Liver (tissue), 3 donors: ENCODE measurements at regions not wholly inside any gene's neighbourhood (a gene's known extent, or its start where the extent isn't known, plus 50 kb on each side); places are given as distances from the start of the nearest gene placed in this dataset.

ENCODE experiments used
- EGR1 ChIP-seq, 2 donors: IDR thresholded peaks; 2 replicates each; pipeline ENCODE4 v1.6.1; 2016 to 2018; ENCODE audit warnings: antibody characterized with exemption in 2 of 2, low read depth in 2 of 2
- GABPA ChIP-seq, 2 donors: IDR thresholded peaks in 1 of 2; conservative IDR thresholded peaks in 1 of 2; 2 replicates each; pipeline ENCODE4 v1.6.1; 2016; ENCODE audit warnings: antibody characterized with exemption in 2 of 2, mild to moderate bottlenecking in 1 of 2, moderate library complexity in 1 of 2
- HNF4G ChIP-seq: IDR thresholded peaks from 2 replicates; pipeline ENCODE4 v1.6.1; 2016; ENCODE audit warnings: antibody characterized with exemption
- JUND ChIP-seq, 2 donors: IDR thresholded peaks; 2 replicates each; pipeline ENCODE4 v1.6.1; 2016; ENCODE audit warnings: antibody characterized with exemption in 2 of 2
- NR2F2 ChIP-seq: IDR thresholded peaks from 2 replicates; pipeline ENCODE4 v1.6.1; 2016; ENCODE audit warnings: antibody characterized with exemption
- TAF1 ChIP-seq: conservative IDR thresholded peaks from 2 replicates; pipeline ENCODE4 v1.6.1; 2016; ENCODE audit warnings: antibody characterized with exemption, mild to moderate bottlenecking
- YY1 ChIP-seq: IDR thresholded peaks from 2 replicates; pipeline ENCODE4 v1.6.1; 2016; ENCODE audit warnings: antibody characterized with exemption, mild to moderate bottlenecking
- TF ChIP-seq, protein P1 (sequence below): fragments of 150-350 bp; IDR thresholded peaks from 2 replicates; pipeline ENCODE4 v1.5.1; 2017; ENCODE audit warnings: improper control_type of control experiment, low read depth, low read length; ENCODE audit not compliant: missing input control
- TF ChIP-seq, protein P2 (sequence below): IDR thresholded peaks from 2 replicates; pipeline ENCODE4 v1.6.1; 2016; ENCODE audit warnings: antibody characterized with exemption, mild to moderate bottlenecking
- TF ChIP-seq, protein P3 (sequence below): IDR thresholded peaks from 2 replicates; pipeline ENCODE4 v1.6.1; 2016; ENCODE audit warnings: antibody characterized with exemption
- TF ChIP-seq, protein P4 (sequence below): IDR thresholded peaks from 2 replicates; pipeline ENCODE4 v1.6.1; 2016; ENCODE audit warnings: antibody characterized with exemption
- donor health status: healthy.
- donor health status: healthy.

DNA sequence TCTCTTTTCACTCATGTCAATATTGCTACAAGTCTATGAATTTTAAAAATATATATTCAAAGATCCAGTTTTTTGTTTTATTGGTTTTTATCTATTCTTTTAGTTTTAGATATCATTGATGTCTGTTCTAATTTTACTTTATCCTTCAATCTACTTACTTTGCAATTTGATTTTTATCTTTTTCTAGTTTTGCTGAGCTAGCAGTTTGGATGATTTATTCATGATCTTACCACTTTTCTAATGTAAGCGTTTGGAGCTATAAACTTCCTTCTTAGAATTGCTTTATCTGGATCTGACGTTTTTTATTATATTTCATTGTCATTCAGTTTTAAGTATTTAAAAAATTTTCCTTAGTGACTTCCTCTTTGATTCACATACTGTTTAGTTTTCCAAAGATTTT lies 664.5 kb upstream of the VSTM2A start:
- TF ChIP-seq, protein P1, sequence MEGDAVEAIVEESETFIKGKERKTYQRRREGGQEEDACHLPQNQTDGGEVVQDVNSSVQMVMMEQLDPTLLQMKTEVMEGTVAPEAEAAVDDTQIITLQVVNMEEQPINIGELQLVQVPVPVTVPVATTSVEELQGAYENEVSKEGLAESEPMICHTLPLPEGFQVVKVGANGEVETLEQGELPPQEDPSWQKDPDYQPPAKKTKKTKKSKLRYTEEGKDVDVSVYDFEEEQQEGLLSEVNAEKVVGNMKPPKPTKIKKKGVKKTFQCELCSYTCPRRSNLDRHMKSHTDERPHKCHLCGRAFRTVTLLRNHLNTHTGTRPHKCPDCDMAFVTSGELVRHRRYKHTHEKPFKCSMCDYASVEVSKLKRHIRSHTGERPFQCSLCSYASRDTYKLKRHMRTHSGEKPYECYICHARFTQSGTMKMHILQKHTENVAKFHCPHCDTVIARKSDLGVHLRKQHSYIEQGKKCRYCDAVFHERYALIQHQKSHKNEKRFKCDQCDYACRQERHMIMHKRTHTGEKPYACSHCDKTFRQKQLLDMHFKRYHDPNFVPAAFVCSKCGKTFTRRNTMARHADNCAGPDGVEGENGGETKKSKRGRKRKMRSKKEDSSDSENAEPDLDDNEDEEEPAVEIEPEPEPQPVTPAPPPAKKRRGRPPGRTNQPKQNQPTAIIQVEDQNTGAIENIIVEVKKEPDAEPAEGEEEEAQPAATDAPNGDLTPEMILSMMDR: no peak
- TF ChIP-seq EGR1 (IDR thresholded peaks at IDR 0.05; ENCODE audit: low read depth in 2 of 2) (no peak), YY1 (no peak), TAF1 (no peak), HNF4G (no peak), GABPA (IDR thresholded peaks at IDR 0.05 in 1 of 2, conservative IDR thresholded peaks at IDR 0.05 in 1 of 2) (no peak), NR2F2 (no peak), JUND (IDR thresholded peaks at IDR 0.05) (no peak)
- TF ChIP-seq, protein P2, sequence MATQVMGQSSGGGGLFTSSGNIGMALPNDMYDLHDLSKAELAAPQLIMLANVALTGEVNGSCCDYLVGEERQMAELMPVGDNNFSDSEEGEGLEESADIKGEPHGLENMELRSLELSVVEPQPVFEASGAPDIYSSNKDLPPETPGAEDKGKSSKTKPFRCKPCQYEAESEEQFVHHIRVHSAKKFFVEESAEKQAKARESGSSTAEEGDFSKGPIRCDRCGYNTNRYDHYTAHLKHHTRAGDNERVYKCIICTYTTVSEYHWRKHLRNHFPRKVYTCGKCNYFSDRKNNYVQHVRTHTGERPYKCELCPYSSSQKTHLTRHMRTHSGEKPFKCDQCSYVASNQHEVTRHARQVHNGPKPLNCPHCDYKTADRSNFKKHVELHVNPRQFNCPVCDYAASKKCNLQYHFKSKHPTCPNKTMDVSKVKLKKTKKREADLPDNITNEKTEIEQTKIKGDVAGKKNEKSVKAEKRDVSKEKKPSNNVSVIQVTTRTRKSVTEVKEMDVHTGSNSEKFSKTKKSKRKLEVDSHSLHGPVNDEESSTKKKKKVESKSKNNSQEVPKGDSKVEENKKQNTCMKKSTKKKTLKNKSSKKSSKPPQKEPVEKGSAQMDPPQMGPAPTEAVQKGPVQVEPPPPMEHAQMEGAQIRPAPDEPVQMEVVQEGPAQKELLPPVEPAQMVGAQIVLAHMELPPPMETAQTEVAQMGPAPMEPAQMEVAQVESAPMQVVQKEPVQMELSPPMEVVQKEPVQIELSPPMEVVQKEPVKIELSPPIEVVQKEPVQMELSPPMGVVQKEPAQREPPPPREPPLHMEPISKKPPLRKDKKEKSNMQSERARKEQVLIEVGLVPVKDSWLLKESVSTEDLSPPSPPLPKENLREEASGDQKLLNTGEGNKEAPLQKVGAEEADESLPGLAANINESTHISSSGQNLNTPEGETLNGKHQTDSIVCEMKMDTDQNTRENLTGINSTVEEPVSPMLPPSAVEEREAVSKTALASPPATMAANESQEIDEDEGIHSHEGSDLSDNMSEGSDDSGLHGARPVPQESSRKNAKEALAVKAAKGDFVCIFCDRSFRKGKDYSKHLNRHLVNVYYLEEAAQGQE: no peak
- TF ChIP-seq, protein P3, sequence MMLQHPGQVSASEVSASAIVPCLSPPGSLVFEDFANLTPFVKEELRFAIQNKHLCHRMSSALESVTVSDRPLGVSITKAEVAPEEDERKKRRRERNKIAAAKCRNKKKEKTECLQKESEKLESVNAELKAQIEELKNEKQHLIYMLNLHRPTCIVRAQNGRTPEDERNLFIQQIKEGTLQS: no peak
- TF ChIP-seq, protein P4, sequence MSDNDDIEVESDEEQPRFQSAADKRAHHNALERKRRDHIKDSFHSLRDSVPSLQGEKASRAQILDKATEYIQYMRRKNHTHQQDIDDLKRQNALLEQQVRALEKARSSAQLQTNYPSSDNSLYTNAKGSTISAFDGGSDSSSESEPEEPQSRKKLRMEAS: no peak
